NB4 (cell line): ENCODE measurements at regions not wholly inside any gene's neighbourhood (a gene's known extent, or its start where the extent isn't known, plus 50 kb on each side); places are given as distances from the start of the nearest gene placed in this dataset.

Source experiments
- DNase-seq: peaks from one replicate; pipeline ENCODE4 v3.0.0; 2010; ENCODE audit warnings: low read depth
- H3K4me3 ChIP-seq: one replicate; pipeline ENCODE4 v1.5.1; 2011; ENCODE audit warnings: mild to moderate bottlenecking, low read depth, low read length, moderate library complexity
- MYC ChIP-seq: IDR thresholded peaks from 2 replicates; pipeline ENCODE4 v1.6.1; 2011; ENCODE audit warnings: low read depth, low read length
- POLR2A ChIP-seq: IDR thresholded peaks from 2 replicates; pipeline ENCODE4 v1.6.1; 2011; ENCODE audit warnings: mild to moderate bottlenecking; ENCODE audit not compliant: insufficient read length; ENCODE audit errors: extremely low read depth
- TF ChIP-seq, protein P1 (sequence below): IDR thresholded peaks from one replicate; pipeline ENCODE4 v1.5.1; 2012; ENCODE audit warnings: low read depth, low read length
- TF ChIP-seq, protein P2 (sequence below): IDR thresholded peaks from 2 replicates; pipeline ENCODE4 v1.6.1; 2011; ENCODE audit warnings: low read depth, low read length

DNA sequence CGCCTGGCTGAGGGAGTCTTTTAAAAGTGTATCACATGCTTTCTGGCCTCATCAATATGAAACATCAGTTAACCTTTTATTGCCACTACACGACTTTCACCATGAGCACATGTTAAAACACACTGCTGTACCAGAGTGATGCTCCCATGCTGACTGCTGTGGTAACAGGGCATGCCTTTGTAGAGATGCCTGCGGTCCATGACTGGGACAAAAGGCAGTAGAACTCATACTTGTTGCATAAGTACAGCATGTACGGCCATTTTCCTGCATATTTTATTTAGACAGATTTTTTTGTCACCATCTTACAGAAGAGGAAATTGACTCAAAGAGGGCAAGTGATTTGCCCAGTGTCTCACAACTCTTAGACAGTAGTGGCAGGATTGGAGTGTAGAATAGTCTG lies 105.7 kb upstream of the ADAMTSL1 start:
- no peak overlapping the region for H3K4me3 ChIP-seq
- TF ChIP-seq MYC (no peak), POLR2A (no peak)
- TF ChIP-seq, protein P1, sequence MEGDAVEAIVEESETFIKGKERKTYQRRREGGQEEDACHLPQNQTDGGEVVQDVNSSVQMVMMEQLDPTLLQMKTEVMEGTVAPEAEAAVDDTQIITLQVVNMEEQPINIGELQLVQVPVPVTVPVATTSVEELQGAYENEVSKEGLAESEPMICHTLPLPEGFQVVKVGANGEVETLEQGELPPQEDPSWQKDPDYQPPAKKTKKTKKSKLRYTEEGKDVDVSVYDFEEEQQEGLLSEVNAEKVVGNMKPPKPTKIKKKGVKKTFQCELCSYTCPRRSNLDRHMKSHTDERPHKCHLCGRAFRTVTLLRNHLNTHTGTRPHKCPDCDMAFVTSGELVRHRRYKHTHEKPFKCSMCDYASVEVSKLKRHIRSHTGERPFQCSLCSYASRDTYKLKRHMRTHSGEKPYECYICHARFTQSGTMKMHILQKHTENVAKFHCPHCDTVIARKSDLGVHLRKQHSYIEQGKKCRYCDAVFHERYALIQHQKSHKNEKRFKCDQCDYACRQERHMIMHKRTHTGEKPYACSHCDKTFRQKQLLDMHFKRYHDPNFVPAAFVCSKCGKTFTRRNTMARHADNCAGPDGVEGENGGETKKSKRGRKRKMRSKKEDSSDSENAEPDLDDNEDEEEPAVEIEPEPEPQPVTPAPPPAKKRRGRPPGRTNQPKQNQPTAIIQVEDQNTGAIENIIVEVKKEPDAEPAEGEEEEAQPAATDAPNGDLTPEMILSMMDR, result no peak
- TF ChIP-seq, protein P2, sequence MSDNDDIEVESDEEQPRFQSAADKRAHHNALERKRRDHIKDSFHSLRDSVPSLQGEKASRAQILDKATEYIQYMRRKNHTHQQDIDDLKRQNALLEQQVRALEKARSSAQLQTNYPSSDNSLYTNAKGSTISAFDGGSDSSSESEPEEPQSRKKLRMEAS, result no peak
- no peak for DNase-seq

DNA sequence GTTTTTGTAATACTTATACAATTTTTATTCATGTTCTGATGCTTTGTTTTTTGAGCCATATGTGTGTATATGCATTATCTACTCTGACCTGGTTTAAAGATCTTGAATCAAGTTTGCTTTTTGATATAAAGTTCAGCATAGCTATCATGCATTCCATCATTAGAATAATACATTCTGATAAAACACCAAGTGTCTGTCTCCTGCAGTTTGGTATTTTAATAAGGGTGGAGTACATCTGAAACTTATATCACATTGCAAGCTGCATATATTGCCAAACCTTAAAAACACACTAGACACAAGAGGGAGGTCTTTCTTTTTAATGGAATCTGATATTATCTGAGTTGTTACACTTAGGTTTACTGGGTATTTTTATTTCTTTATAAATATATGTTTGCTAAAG lies 102.8 kb upstream of the ADAMTSL1 start:
- TF ChIP-seq MYC (no peak), POLR2A (no peak)
- TF ChIP-seq, protein P2, result no peak
- TF ChIP-seq, protein P1, result no peak
- no peak for DNase-seq
- no peak overlapping the region for H3K4me3 ChIP-seq

DNA sequence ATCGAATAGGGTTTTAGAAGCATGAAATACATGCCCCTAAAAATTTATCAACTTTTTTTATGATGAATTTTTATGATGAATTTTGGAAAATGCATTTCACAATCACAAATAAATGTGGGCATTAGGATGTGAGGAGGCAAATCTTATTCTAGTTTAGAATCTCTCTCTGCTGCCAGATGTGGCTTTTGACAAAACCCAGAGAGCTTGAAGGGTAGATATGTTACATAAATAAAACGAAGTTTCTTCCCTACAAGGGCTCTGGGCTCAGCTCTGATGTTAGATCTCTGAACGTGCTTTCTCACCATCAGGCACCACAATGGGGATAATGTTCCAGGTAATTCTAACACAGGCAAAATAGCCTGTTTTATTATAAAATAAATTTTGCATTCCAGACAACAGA lies 102.3 kb upstream of the ADAMTSL1 start:
- no peak for DNase-seq
- TF ChIP-seq MYC (no peak), POLR2A (no peak)
- TF ChIP-seq, protein P1, result no peak
- TF ChIP-seq, protein P2, result no peak
- no peak overlapping the region for H3K4me3 ChIP-seq

DNA sequence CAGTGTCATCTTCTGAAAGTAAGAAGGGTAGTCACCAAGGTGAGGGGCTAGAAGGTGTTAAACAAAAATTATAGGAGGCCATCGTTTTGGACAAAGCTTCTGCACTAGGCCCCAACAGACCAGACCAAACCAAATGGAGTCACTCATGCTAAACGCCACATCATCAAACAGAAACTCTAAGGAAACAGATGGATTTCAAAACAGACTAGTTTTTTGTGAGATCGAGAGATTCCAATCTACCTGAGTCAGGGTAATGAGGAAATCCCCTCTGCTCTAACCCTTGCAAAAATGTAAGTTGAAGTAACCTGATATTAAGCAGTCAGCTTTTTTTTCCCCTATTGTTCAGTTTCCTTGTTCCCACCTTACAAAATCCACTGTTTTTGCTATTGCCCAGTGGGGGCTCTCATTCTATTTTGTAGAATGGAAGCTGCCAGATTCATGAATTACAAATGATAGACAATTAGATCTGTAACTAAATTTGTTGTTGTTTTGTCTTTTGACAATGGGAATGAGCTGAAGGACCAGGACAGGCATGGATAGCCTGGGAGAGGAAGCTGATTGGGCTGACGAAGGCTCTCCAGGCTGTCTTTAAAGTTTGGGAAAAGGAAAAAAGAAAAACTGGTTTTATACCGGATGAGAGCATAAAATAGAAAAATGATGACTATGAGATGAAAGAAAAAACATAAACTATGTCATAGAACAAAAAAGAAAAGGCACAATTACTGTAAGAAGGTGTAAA lies 94.7 kb upstream of the ADAMTSL1 start:
- H3K4me3 ChIP-seq, result no peak overlapping the region
- DNase-seq, result no peak
- TF ChIP-seq MYC (no peak), POLR2A (no peak)
- TF ChIP-seq, protein P2, result no peak
- TF ChIP-seq, protein P1, result no peak

DNA sequence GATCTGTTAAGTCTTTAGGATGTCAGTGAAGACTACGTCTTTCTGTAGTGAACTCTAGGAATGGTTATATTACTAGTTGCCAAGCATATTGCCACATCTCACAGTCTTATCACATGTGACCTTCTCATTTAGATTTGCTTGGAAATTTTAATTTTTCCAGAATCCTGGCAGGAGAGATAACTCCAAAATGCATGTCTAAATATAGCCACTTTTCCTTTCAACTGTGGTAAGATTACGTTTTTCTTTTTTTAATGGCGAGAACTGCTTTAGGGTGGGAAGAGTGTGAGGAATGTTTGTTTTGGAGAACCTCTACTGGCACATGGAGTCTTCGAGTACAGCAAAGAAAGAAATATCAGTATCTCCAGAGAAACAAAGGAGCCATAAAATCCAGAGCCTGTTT lies 91.7 kb upstream of the ADAMTSL1 start:
- DNase-seq, result no peak
- no peak for TF ChIP-seq POLR2A
- TF ChIP-seq, protein P1, result no peak
- TF ChIP-seq MYC, result no peak
- TF ChIP-seq, protein P2, result no peak
- H3K4me3 ChIP-seq, result no peak overlapping the region
